GM12873 (cell line): ENCODE measurements at regions not wholly inside any gene's neighbourhood (a gene's known extent, or its start where the extent isn't known, plus 50 kb on each side); places are given as distances from the start of the nearest gene placed in this dataset.

Experiments used
- CTCF ChIP-seq: IDR thresholded peaks from 2 replicates; pipeline ENCODE4 v1.5.1; 2012; ENCODE audit warnings: low read depth, mild to moderate bottlenecking, moderate library complexity, low read length, control low read depth; ENCODE audit not compliant: insufficient read depth; ENCODE audit errors: missing control alignments

GRCh38 chr9:74218385-74219063, 278.6 kb upstream of the RORB start:
- no peak for TF ChIP-seq CTCF

GRCh38 chr9:74220327-74220726, 276.8 kb upstream of the RORB start:
- no peak for TF ChIP-seq CTCF

- no peak for TF ChIP-seq CTCF
Observed at GRCh38 chr9:74236857-74237256, 260.3 kb upstream of the RORB start.

- no peak for TF ChIP-seq CTCF
Observed at GRCh38 chr9:74245866-74246497, 251.2 kb upstream of the RORB start.

- no peak for TF ChIP-seq CTCF
Observed at GRCh38 chr9:74255489-74255984, 241.6 kb upstream of the RORB start.

- no peak for TF ChIP-seq CTCF
Observed at GRCh38 chr9:74275872-74276508, 221.1 kb upstream of the RORB start.

GRCh38 chr9:74277532-74277931, 219.6 kb upstream of the RORB start:
- TF ChIP-seq CTCF = peak; percentile 18
